Right lobe of liver (tissue), 4 donors: ENCODE measurements at regions not wholly inside any gene's neighbourhood (a gene's known extent, or its start where the extent isn't known, plus 50 kb on each side); places are given as distances from the start of the nearest gene placed in this dataset.

Source experiments
- CTCF ChIP-seq, 4 donors: fragments of 200-600 bp in 3 of 4; fragments of 450-650 bp in 1 of 4; IDR thresholded peaks; one replicate each; pipeline versions ENCODE4 v1.5.1 to v1.8.0; 2016 to 2022; ENCODE audit warnings: antibody characterized with exemption in 4 of 4, mild to moderate bottlenecking in 2 of 4
- POLR2A ChIP-seq: fragments of 450-650 bp; IDR thresholded peaks from one replicate; pipeline ENCODE4 v1.6.1; 2017; ENCODE audit warnings: antibody characterized with exemption, mild to moderate bottlenecking
- donor health status: DM: no; HTN: no; CAD: no.
- donor health status: DM: no; HTN: no; CAD: no.
- donor health status: DM: no; HTN: yes; CAD: no.

DNA sequence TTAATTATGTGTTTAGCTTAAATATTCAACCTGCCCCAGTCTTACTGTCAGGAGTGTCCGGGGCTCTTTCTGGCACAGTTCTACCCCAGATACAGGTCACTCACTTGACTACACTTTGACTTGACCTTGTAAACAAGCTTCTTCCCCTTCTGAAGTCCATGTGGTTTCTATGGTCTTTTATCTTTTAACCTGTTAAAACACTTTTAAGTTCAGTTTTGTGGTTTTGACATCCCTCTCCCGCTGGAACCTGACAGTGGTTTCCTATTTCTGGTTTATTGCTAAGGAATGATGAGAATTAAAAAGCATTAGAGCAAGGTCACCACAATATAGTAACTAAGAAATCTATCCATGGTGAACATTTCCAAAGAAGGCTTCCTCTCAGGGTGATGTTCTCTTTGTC lies 300.1 kb downstream of the TMEM167A start:
- TF ChIP-seq CTCF (IDR thresholded peaks at IDR 0.05), result no peak
- no peak for TF ChIP-seq POLR2A
